Vagina (tissue), 2 donors: ENCODE measurements at regions not wholly inside any gene's neighbourhood (a gene's known extent, or its start where the extent isn't known, plus 50 kb on each side); places are given as distances from the start of the nearest gene placed in this dataset.

Source experiments
- CTCF ChIP-seq, 3 experiments: fragments of 450-650 bp in 2 of 3; fragments of 200-600 bp in 1 of 3; sonication (generic) in 1 of 3; IDR thresholded peaks; one replicate each; pipeline ENCODE4 v1.5.1; 2017 to 2019; ENCODE audit warnings: antibody characterized with exemption in 3 of 3, mild to moderate bottlenecking in 2 of 3, moderate library complexity in 2 of 3
- POLR2A ChIP-seq, 2 donors: fragments of 450-650 bp; IDR thresholded peaks; one replicate each; pipeline ENCODE4 v1.6.1; 2017; ENCODE audit warnings: antibody characterized with exemption in 2 of 2, mild to moderate bottlenecking in 2 of 2, moderate library complexity in 2 of 2

GRCh38 chr7:136424058-136424457 is 444.4 kb upstream of the CHRM2 start:
- TF ChIP-seq CTCF (IDR thresholded peaks at IDR 0.05): no peak
- no peak for TF ChIP-seq POLR2A (IDR thresholded peaks at IDR 0.05)
